GM12878 (cell line): ENCODE measurements at regions not wholly inside any gene's neighbourhood (a gene's known extent, or its start where the extent isn't known, plus 50 kb on each side); places are given as distances from the start of the nearest gene placed in this dataset.

Experiments
- ATAC-seq: fragments of 200-7000 bp; cut with Tn5 transposase; 3 replicates; pipeline ENCODE4 v1.9.1; 2020; ENCODE audit warnings: mild to moderate bottlenecking, moderate library complexity
- BruUV-seq: library from RNA; stranded (reverse); fragments of 400-500 nt; replicated peaks from 2 replicates; lab custom pipeline; 2021; lab: Mats Ljungman, UMichigan
- CTCF ChIA-PET: fragments of 300-600 bp; sonication (Branson Sonifier 250); formaldehyde crosslinking; extraction: SDS; loops from one replicate; lab custom pipeline; 2021; ENCODE audit warnings: inconsistent platforms; lab: Yijun Ruan, JAX
- POLR2A ChIA-PET: fragments of 350-600 bp; formaldehyde crosslinking; extraction: SDS; loops from one replicate; lab custom pipeline; 2021; ENCODE audit warnings: inconsistent platforms; lab: Charles Lee
- RAD21 ChIA-PET: fragments of 300-600 bp; sonication (Branson Sonifier 250); formaldehyde crosslinking; loops from one replicate; lab custom pipeline; 2023; ENCODE audit warnings: antibody characterized with exemption; ENCODE audit not compliant: unreplicated experiment; lab: Charles Lee
- SMC1A ChIA-PET: fragments of 300-600 bp; sonication (Branson Sonifier 250); formaldehyde crosslinking; loops from one replicate; lab custom pipeline; 2023; ENCODE audit not compliant: unreplicated experiment, uncharacterized antibody; lab: Charles Lee
- DNase-seq: peaks from one replicate; pipeline ENCODE4 v3.0.0-alpha.2; 2011; ENCODE audit warnings: low read depth, low spot score
- FAIRE-seq: peaks from 3 replicates; lab custom pipeline; 2011; peaks lifted over from hg19 to GRCh38; lab: Jason Lieb, UNC
- H2AFZ ChIP-seq: 2 replicates; pipeline ENCODE4 v1.6.0; 2011; ENCODE audit warnings: low read depth, low read length, control low read depth; ENCODE audit not compliant: control insufficient read depth
- H3K27ac ChIP-seq: 2 replicates; pipeline ENCODE4 v1.5.1; 2011; ENCODE audit warnings: control low read depth; ENCODE audit not compliant: control insufficient read depth, insufficient read depth
- H3K27me3 ChIP-seq, 2 experiments: replicated peaks in 1 of 2; 2 replicates each; pipeline versions ENCODE4 v1.6.0 to v1.6.1; 2011; ENCODE audit warnings: low read length in 1 of 2; ENCODE audit not compliant: control insufficient read depth in 2 of 2, insufficient read depth in 2 of 2
- H3K36me3 ChIP-seq, 2 experiments: 2 replicates each; pipeline ENCODE4 v1.5.1; 2011; ENCODE audit warnings: low read length in 1 of 2; ENCODE audit not compliant: control insufficient read depth in 2 of 2, insufficient read depth in 2 of 2
- H3K4me1 ChIP-seq: 2 replicates; pipeline ENCODE4 v1.6.1; 2011; ENCODE audit warnings: mild to moderate bottlenecking, low read length, moderate library complexity, mixed read lengths; ENCODE audit not compliant: control insufficient read depth, insufficient read depth
- H3K4me2 ChIP-seq: 2 replicates; pipeline ENCODE4 v1.6.0; 2011; ENCODE audit warnings: control low read depth; ENCODE audit not compliant: control insufficient read depth, insufficient read depth
- H3K4me3 ChIP-seq: fragments of 200-600 bp; sonication (generic); 2 replicates; pipeline ENCODE4 v1.5.1; 2016
- H3K79me2 ChIP-seq: 2 replicates; pipeline ENCODE4 v1.6.0; 2011; ENCODE audit warnings: low read length; ENCODE audit not compliant: control insufficient read depth, insufficient read depth
- H3K9ac ChIP-seq: 2 replicates; pipeline ENCODE4 v1.8.0; 2011; ENCODE audit warnings: low read length, control low read depth, mixed read lengths; ENCODE audit not compliant: control insufficient read depth, insufficient read depth
- H3K9me3 ChIP-seq: replicated peaks from 3 replicates; pipeline ENCODE4 v1.5.1; 2011; ENCODE audit warnings: mild to moderate bottlenecking, low read length; ENCODE audit not compliant: control insufficient read depth, insufficient read depth
- H4K20me1 ChIP-seq: 2 replicates; pipeline ENCODE4 v1.6.0; 2011; ENCODE audit not compliant: control insufficient read depth, insufficient read depth
- GABPA ChIP-seq: IDR thresholded peaks from 2 replicates; pipeline ENCODE4 v1.6.1; 2014; ENCODE audit warnings: antibody characterized with exemption, low read depth, mild to moderate bottlenecking, inconsistent platforms
- IKZF1 ChIP-seq: fragments of 450-650 bp; conservative IDR thresholded peaks from 2 replicates; pipeline ENCODE4 v1.6.1; 2017; ENCODE audit warnings: antibody characterized with exemption, mild to moderate bottlenecking
- WGBS: methylation state at CpG from one replicate; pipeline ENCODE4 v1.1.6; 2016; ENCODE audit warnings: low lambda C conversion rate; ENCODE audit not compliant: insufficient replicate concordance, insufficient coverage; ENCODE audit errors: missing lambda C conversion rate; 5-methylcytosine and 5-hydroxymethylcytosine counted together
- in situ Hi-C: fragments of 300-500 bp; cut with MboI; formaldehyde crosslinking; loops from 9 replicates; pipeline ENCODE4 v1.14.3; 2018; ENCODE audit warnings: mixed read lengths
- intact Hi-C: fragments of 100-400 bp; cut with micrococcal nuclease; formaldehyde crosslinking; loops from one replicate; pipeline ENCODE4 v1.14.2; 2022; ENCODE audit not compliant: unreplicated experiment
- TF ChIP-seq, protein P1 (sequence below): fragments of 450-650 bp; IDR thresholded peaks from 2 replicates; pipeline ENCODE4 v1.6.1; 2017; ENCODE audit warnings: mild to moderate bottlenecking, moderate library complexity
- TF ChIP-seq, protein P2 (sequence below): fragments of 450-650 bp; IDR thresholded peaks from 2 replicates; pipeline ENCODE4 v1.6.1; 2018; ENCODE audit warnings: borderline replicate concordance, mild to moderate bottlenecking; ENCODE audit not compliant: partially characterized antibody

DNA sequence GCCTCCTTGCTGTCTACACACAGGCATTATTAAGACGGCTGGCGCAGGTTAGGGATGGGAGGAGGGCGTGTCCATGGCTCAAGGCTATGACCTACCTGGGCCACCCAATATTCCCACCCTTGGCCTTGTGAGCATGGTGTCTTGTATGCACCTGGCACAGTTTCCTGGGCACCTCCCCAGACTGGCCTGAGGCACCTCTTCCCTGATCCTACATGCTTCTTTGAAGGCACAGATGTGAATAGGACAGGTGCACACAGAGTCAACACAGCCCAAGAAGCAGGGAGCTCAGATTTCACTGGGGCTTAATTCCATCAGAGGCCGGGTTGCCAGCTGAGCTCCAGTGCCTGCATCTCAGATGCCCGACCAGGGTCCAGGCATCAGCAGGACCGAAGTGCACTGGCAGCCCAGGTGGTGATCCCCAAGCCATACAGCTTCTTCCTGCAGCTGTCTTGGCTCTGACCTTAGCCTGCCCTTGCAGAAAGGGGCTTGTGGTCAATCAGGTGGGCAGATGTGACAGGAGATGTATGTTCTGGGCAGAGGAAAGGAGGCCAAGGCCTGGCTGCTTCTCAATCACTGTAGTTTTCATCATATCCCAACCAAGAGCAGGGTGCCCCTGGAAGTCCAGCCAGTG lies 287.7 kb downstream of the CLIC5 start (continued):
- TF ChIP-seq, protein P1, sequence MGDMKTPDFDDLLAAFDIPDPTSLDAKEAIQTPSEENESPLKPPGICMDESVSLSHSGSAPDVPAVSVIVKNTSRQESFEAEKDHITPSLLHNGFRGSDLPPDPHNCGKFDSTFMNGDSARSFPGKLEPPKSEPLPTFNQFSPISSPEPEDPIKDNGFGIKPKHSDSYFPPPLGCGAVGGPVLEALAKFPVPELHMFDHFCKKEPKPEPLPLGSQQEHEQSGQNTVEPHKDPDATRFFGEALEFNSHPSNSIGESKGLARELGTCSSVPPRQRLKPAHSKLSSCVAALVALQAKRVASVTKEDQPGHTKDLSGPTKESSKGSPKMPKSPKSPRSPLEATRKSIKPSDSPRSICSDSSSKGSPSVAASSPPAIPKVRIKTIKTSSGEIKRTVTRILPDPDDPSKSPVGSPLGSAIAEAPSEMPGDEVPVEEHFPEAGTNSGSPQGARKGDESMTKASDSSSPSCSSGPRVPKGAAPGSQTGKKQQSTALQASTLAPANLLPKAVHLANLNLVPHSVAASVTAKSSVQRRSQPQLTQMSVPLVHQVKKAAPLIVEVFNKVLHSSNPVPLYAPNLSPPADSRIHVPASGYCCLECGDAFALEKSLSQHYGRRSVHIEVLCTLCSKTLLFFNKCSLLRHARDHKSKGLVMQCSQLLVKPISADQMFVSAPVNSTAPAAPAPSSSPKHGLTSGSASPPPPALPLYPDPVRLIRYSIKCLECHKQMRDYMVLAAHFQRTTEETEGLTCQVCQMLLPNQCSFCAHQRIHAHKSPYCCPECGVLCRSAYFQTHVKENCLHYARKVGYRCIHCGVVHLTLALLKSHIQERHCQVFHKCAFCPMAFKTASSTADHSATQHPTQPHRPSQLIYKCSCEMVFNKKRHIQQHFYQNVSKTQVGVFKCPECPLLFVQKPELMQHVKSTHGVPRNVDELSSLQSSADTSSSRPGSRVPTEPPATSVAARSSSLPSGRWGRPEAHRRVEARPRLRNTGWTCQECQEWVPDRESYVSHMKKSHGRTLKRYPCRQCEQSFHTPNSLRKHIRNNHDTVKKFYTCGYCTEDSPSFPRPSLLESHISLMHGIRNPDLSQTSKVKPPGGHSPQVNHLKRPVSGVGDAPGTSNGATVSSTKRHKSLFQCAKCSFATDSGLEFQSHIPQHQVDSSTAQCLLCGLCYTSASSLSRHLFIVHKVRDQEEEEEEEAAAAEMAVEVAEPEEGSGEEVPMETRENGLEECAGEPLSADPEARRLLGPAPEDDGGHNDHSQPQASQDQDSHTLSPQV = no peak
- no peak for TF ChIP-seq IKZF1
- TF ChIP-seq, protein P2, sequence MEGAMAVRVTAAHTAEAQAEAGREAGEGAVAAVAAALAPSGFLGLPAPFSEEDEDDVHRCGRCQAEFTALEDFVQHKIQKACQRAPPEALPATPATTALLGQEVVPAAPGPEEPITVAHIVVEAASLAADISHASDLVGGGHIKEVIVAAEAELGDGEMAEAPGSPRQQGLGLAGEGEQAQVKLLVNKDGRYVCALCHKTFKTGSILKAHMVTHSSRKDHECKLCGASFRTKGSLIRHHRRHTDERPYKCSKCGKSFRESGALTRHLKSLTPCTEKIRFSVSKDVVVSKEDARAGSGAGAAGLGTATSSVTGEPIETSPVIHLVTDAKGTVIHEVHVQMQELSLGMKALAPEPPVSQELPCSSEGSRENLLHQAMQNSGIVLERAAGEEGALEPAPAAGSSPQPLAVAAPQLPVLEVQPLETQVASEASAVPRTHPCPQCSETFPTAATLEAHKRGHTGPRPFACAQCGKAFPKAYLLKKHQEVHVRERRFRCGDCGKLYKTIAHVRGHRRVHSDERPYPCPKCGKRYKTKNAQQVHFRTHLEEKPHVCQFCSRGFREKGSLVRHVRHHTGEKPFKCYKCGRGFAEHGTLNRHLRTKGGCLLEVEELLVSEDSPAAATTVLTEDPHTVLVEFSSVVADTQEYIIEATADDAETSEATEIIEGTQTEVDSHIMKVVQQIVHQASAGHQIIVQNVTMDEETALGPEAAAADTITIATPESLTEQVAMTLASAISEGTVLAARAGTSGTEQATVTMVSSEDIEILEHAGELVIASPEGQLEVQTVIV = no peak
- TF ChIP-seq, all 136 proteins: peak for 0

DNA sequence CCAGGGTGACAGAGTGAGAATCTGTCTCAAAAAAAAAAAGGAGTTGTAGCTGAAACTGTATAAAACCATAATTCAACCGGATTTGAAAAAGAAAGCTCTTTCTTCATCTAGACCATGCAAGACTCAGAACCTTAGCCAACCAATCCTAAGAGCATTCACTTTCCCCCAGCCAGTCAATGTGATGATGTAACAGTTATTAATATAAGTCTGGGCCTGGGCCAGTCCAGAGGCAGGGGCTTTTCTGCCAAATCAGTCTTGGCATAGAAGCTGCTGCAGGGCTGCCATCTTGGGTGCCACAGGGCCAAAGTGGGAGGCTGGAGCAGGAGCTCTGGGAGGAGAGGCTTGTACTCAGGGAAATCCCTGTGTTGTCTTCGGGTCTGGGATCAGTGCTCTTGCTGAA lies 288.4 kb downstream of the CLIC5 start:
- Histone ChIP-seq H3K9ac (no peak overlapping the region), H4K20me1 (no peaks in the 10 kb centered on the region), H3K36me3 (no peaks in the 10 kb centered on the region), H3K4me3 (no peak overlapping the region), H3K27me3 (no peaks in the 10 kb centered on the region), H3K79me2 (no peaks in the 10 kb centered on the region), H3K4me2 (no peak overlapping the region), H3K9me3 (no peaks in the 10 kb centered on the region; the same call in 2 of the 3 replicates), H3K27ac (no peak overlapping the region), H3K4me1 (no peaks in the 10 kb centered on the region), H2AFZ (no peak overlapping the region)
- DNase-seq (no peak), ATAC-seq (no peak), FAIRE-seq (no peak)
- no peak for TF ChIP-seq GABPA
- 33% methylated on average over 2 of the region's 2 CpGs for WGBS
- intact Hi-C loops (no loop called here), in situ Hi-C loops (no loop called here)
- ChIA-PET CTCF (interaction anchor here (0.8 to 1.1 kb wide), 2 partner anchors 12 to 204 kb away, joined by 4 read pairs; no protein-coding TSS in a partner anchor), RAD21 (interaction anchor here (1.2 kb wide), 1 partner anchor 11 kb away, joined by 3 read pairs; no protein-coding TSS in a partner anchor), SMC1A (interaction anchor here (0.9 kb wide), 1 partner anchor 13 kb away, joined by 3 read pairs; no protein-coding TSS in a partner anchor), POLR2A (no interaction called here)
- no TSS peak for BruUV-seq
